NCI-H1105 treated with DMSO at 0.1 percent for 48 hours (cell line): ENCODE measurements at regions not wholly inside any gene's neighbourhood (a gene's known extent, or its start where the extent isn't known, plus 50 kb on each side); places are given as distances from the start of the nearest gene placed in this dataset.
A peak's percentile ranks its signal among the peaks of the same experiment; 100 is the strongest.
"Not testable (repeated sequence)": the region's sequence is repeated elsewhere in the genome, so short reads cannot be mapped to it uniquely, and the experiment has no call there.

ENCODE experiments used
- DNase-seq: peaks from one replicate; lab custom pipeline; 2025; lab: John Stamatoyannopoulos, UW

GRCh38 chr6:106884576-106884975 is 90.0 kb downstream of the CD24 start:
- DNase-seq: no peak

- peak; percentile 39 for DNase-seq
Observed at GRCh38 chr6:106883808-106884262, 90.7 kb downstream of the CD24 start.

GRCh38 chr6:106882601-106883518 is 91.7 kb downstream of the CD24 start:
- DNase-seq: no peak

GRCh38 chr6:106882138-106882537 is 92.4 kb downstream of the CD24 start:
- no peak for DNase-seq

GRCh38 chr6:106880952-106881351 is 93.6 kb downstream of the CD24 start:
- no peak for DNase-seq

GRCh38 chr6:106875782-106876321 is 98.7 kb downstream of the CD24 start:
- DNase-seq: no peak

GRCh38 chr6:106874481-106874880 is 100.0 kb downstream of the CD24 start:
- DNase-seq: no peak

GRCh38 chr6:106872049-106872448 is 102.5 kb downstream of the CD24 start:
- no peak for DNase-seq

- no peak for DNase-seq
Observed at GRCh38 chr6:106870824-106871717, 103.5 kb downstream of the CD24 start.

- DNase-seq: no peak
Observed at GRCh38 chr6:106870069-106870468, 104.5 kb downstream of the CD24 start.

GRCh38 chr6:106869203-106869602 is 105.3 kb downstream of the CD24 start:
- no peak for DNase-seq

- DNase-seq: no peak
Observed at GRCh38 chr6:106866875-106867658, 107.5 kb downstream of the CD24 start.

GRCh38 chr6:106862858-106863257 is 111.7 kb downstream of the CD24 start:
- DNase-seq: no peak

- no peak for DNase-seq
Observed at GRCh38 chr6:106860940-106861339, 113.6 kb downstream of the CD24 start.

GRCh38 chr6:106858653-106859092 is 115.9 kb downstream of the CD24 start:
- no peak for DNase-seq

- DNase-seq: no peak
Observed at GRCh38 chr6:106857771-106858652, 116.5 kb downstream of the CD24 start.

- DNase-seq: not testable (repeated sequence)
Observed at GRCh38 chr6:106857310-106857709, 117.2 kb downstream of the CD24 start.

- no peak for DNase-seq
Observed at GRCh38 chr6:106856227-106856874, 118.2 kb downstream of the CD24 start.

GRCh38 chr6:106855117-106855516 is 119.4 kb downstream of the CD24 start:
- DNase-seq: no peak
